CD4-positive, alpha-beta T cell treated with Interleukin-10 for 1 hour (primary cell): ENCODE measurements at regions not wholly inside any gene's neighbourhood (a gene's known extent, or its start where the extent isn't known, plus 50 kb on each side); places are given as distances from the start of the nearest gene placed in this dataset.
"Not testable (repeated sequence)": the region's sequence is repeated elsewhere in the genome, so short reads cannot be mapped to it uniquely, and the experiment has no call there.

Experiments
- DNase-seq: peaks from one replicate; pipeline ENCODE4 v3.0.0-alpha.2; 2020

DNA sequence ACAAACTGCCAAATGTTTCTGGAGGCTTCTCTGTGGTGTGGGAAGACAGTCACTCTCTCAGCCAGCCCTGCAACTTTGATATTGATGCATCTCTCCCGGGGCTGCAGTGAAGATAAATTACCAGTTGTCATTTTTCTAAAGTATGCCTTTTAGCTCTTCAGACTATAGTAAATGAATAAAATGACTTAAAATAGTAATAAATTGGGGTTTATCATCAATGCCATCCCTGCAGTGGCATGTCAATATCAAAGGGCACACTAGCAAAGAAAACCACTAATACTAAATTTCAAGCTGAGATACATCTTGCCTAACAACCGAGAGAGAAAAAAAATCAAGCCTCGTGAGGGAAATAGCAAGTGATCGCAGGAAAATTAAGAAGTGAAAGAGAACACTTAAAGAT lies 749.5 kb upstream of the SLC39A10 start:
- DNase-seq: no peak

GRCh38 chr2:194896871-194897270 lies 760.2 kb upstream of the SLC39A10 start:
- no peak for DNase-seq

- DNase-seq: no peak
Observed at GRCh38 chr2:194883711-194884110, 773.3 kb upstream of the SLC39A10 start.

GRCh38 chr2:194870974-194871535 lies 786.0 kb upstream of the SLC39A10 start:
- DNase-seq: no peak

DNA sequence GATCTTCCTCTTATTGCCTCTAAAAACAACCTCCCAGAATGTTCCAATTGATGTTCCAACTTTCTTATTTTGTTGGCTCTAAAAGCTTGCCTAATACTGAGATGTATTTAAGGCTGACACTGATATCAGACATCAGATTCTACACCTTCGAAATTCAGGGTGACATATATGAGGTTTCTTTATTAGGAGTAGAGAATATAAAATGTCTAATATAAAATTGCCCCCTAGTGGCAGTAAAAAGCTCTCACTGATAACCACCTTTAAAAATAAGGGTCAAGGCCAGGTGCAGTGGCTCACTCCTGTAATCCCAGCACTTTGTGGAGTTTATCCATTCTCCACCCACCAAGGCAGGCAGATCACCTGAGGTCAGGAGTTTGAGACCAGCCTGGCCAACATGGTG lies 789.7 kb upstream of the SLC39A10 start:
- DNase-seq: no peak

- DNase-seq: no peak
Observed at GRCh38 chr2:194854941-194855340, 802.1 kb upstream of the SLC39A10 start.

- no peak for DNase-seq
Observed at GRCh38 chr2:194842871-194843270, 814.2 kb upstream of the SLC39A10 start.

DNA sequence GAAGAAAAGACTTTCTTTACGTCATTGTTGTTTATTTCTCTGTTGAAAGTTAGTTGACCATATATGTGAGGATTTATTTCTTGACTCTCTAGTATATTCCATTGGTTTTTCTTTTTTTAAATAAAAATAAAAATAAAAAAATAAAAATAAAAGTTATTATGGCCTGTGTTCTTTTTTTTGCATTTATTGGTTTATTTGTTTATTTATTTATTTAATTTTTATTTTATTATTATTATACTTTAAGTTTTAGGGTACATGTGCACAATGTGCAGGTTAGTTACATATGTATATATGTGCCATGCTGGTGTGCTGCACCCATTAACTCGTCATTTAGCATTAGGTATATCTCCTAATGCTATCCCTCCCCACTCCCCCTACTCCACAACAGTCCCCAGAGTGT lies 822.7 kb upstream of the SLC39A10 start:
- not testable (repeated sequence) for DNase-seq

GRCh38 chr2:194826241-194826640 lies 830.8 kb upstream of the SLC39A10 start:
- DNase-seq: no peak

DNA sequence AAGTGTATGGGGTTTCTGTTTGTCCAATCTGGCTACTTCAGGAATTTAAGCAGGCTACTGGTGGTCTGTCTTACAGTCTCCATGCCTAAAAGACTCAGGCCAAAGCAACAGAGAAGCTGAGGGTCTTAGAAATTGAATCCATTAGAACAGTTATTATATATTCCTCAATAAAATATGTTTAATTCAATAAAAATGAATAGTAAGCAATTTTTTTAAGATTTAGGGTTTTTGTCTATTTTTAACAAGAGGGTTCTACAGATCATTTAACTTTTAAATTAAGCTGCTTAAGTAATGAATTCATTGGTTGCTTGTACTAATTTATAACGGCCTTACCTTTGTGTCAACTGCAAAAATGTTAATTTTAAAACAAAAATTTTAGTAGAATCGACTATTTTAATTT lies 832.6 kb upstream of the SLC39A10 start:
- DNase-seq: no peak

DNA sequence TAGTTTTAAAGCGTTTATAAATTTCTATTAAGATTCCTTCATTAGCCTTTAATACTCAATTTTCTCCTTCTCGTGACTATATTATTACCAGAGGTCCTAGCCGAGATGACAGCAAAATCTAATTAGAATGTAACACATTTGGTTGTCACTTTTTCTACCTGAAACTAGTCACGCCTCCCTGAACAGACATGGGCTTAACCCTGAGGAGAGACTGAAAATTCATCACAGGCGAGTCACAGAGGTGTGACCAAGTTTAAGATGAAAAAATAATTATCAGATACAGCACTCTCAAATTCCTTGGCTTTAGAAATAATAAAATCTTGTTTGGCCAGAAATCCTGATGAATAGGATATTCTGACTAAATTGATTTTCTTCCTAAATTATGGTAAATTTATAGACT lies 834.4 kb upstream of the SLC39A10 start:
- no peak for DNase-seq

DNA sequence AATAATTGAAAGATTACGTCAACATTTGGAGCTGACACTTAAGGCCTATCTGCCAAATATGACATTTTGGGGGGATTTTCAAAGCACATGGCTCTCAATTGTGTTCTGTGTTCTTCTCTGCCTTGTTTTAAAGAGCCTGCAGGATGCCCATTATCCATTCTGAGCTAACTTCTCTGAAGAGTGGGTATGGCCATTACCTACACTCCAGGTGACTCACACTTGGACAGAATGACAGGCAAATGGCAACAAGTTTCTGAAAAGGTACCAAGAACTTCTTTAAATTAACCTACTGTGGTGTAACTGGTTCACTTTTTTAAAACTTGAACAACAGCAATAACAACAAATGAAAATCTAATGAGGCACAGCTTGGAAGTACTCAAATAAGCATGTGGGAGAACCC lies 834.9 kb upstream of the SLC39A10 start:
- no peak for DNase-seq

- DNase-seq: no peak
Observed at GRCh38 chr2:194819367-194819766, 837.7 kb upstream of the SLC39A10 start.

DNA sequence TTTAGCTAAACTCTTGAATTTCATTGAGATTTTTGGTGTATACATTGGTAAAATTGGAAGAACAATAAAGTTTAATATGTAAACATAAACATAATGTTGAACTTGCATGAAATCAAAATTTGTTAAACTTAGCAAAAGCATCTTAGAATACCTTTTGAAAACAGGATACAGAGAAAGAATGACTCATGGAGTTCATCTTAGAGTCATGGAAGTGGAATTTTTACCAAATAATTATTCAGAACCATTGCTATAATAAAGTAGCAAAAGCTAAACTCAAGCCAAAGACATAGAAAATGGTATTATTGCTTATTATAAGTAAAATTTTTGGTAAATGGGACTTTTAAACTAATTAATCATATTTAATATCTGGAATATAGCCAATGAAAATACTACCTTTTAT lies 841.6 kb upstream of the SLC39A10 start:
- DNase-seq: no peak

DNA sequence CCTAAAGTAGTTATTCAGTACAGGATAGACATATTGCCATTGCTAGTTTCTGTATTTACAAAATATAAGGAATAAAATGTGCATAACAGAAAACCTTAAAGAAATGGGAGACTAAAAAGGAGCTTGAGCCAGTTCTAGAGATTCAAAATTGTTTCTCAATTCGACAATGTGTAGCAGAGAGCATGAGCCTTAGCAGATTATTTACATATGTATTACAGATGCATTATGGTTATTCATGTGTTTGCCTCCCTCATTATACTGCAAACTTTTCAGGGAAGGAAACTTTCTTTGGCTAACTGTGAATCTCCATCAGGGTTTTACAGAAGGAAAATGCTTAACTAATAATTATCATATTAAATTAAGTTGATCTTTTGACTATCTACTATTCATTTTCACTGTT lies 854.4 kb upstream of the SLC39A10 start:
- DNase-seq: no peak

DNA sequence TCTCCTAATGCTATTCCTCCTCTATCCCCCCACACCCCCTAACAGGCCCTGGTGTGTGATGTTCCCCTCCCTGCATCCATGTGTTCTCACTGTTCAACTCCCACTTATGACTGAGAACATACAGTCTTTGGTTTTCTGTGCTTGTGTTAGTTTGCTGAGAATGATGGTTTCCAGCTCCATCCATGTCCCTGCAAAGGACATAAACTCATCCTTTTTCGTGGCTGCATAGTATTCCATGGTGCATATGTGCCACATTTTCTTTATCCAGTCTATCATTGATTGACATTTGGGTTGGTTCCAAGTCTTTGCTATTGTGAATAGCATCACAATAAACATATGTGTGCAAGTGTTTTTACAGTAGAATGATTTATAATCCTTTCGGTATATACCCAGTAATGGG lies 870.0 kb upstream of the SLC39A10 start:
- not testable (repeated sequence) for DNase-seq

DNA sequence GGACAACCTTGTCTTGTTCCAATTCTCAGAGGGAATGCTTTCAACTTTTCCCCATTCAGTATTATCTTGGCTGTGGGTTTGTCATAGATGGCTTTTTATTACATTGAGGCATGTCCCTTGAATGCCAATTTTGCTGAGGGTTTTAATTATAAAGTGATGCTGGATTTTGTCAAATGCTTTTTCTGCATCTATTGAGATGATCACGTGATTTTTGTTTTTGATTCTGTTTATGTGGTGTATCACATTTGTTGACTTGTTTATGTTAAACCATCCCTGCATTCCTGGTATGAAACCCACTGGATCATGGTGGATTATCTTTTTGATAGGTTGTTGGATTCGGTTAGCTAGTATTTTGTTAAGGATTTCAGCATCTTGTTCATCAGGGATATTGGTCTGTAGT lies 885.6 kb upstream of the SLC39A10 start:
- DNase-seq: not testable (repeated sequence)

GRCh38 chr2:194769030-194769429 lies 888.0 kb upstream of the SLC39A10 start:
- no peak for DNase-seq

DNA sequence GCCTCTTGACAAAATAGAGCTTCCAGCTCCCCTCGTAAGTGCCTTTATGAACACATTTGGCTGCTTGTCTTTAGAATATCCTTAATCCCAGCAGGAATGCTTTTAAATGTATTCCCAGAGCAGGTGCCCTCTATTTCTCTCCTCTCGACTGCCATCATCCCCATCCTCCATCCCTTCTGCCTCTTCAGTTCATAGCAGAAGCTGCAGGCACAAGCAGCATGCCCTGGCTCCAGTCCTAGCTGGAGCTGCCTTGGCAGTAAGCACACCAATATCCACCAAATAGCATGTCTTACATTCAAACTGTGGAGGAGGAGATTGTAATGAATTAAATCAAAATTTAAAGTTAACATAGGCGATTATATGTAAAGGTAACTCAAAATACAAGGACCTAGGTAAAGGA lies 891.3 kb upstream of the SLC39A10 start:
- DNase-seq: no peak

GRCh38 chr2:194750926-194751325 lies 906.1 kb upstream of the SLC39A10 start:
- DNase-seq: no peak

GRCh38 chr2:194745557-194746146 lies 911.4 kb upstream of the SLC39A10 start:
- DNase-seq: no peak

GRCh38 chr2:194742706-194743105 lies 914.3 kb upstream of the SLC39A10 start:
- DNase-seq: no peak

DNA sequence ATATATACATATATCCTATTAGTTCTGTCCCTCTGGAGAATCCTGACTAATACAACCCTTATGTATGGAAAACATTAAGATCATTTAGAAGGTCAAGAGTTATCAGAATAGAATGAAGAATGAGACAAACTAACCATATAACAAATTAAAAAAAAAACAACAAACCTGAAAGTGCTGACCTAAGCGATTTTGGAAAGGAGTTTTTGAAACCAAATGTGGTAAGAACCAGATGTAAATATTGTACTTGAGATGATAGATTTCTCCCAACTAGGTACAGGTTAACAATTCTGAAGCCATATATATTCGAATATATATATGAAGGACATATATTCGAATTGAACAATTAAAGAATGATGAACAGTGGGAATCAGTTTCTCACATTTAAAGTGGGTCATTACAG lies 917.8 kb upstream of the SLC39A10 start:
- no peak for DNase-seq

GRCh38 chr2:194735837-194736542 lies 921.0 kb upstream of the SLC39A10 start:
- no peak for DNase-seq

- DNase-seq: no peak
Observed at GRCh38 chr2:194730266-194730665, 926.8 kb upstream of the SLC39A10 start.
